NK-92 treated with Interleukin-12 subunit alpha and Interleukin-12 subunit beta, amount 100 ng/mL, for 24 hours (cell line): ENCODE measurements at regions not wholly inside any gene's neighbourhood (a gene's known extent, or its start where the extent isn't known, plus 50 kb on each side); places are given as distances from the start of the nearest gene placed in this dataset.

ENCODE experiments used
- DNase-seq: peaks from one replicate; lab custom pipeline; 2025; lab: John Stamatoyannopoulos, UW

DNA sequence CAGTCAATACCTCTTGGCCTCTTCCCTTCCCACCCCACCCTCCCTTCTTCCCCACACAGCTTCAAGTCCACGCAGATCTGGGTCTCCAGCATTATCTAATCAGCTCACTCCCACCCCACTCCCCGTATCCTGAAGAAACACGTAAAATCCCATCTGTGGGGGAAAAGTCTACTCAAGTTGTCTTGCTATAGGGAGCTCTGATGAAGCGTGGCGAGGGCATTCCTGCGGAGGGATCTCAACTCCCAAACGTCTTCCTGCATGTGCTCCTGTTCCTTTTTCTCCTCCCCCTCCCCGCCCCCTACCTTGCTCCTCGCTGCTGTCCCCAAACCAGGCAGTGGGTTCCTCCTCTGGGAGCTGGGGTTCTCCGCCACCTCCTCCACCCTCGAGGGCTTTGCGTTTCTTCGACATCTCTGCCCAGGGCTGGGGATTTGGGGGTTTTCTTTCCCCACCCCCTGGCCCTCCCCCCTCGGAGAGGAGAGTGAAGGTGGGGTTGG lies 181.8 kb downstream of the TBXT start:
- DNase-seq, result no peak

- DNase-seq, result no peak
These were observed 182.3 kb downstream of the TBXT start for GRCh38 chr6:165985281-165985805.

- DNase-seq, result no peak
These were observed 182.8 kb downstream of the TBXT start for GRCh38 chr6:165984729-165985275.

DNA sequence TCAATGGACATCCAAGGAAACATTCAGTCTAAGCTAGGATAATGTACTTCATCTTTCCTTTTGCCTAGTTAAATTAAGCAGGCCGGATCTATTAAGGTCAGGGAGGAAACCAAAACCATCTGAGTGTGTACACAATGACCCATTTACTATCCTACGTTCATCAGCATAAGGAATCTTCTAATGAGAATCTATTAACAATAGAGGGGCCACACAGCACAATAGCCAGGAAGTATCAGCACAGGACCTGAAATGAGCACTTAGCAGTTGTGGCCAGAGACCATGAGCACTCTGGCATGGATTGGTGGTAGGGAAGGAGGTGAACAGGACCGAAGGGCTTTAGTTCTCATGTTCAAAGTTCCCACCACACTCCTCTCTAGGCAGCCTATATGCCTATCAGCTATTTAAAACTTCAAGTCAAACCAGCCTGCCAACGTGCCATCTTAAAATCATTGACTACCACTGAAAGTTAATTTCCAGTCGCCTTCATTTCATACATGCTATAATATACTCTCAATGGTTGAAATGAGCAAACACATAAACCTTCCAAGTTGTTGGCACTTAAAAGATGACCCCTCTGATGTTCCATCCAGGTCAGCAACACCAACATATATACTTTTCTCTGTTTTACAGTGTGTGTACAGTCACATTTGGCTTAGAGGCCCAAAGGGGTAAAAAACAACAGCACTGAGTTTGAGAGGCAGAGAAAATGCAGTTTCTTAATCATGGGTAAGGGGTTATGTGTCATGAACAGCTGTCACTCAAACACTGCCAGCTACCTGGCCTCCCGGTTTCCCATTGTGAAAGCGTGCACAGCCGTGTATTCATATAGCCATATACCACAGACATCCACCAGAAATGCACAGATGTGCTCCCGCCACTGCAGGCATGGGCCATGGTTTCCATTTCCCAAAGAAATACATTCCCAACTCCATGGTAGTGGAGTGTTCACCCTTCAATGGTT lies 184.3 kb downstream of the TBXT start:
- no peak for DNase-seq

DNA sequence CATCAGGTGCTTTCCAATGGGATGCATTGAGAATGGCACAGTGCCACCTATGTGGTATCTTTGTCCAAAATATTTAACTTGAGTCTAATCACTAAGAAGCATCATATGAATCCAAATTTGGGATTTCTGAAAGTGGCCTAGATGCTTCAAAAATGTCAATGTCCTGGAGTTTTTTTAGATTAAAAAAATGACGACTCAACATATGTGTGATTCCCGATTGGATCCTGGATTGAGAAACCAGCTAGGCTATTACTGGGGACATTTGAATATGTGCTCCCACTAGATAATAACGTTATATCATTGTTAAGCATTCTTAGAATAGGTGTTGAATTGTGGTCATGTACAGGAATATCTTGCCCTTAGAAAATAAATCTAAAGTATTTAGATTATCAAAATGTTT lies 189.2 kb downstream of the TBXT start:
- no peak for DNase-seq

- no peak for DNase-seq
These were observed 191.0 kb downstream of the TBXT start for GRCh38 chr6:165976684-165977083.

DNA sequence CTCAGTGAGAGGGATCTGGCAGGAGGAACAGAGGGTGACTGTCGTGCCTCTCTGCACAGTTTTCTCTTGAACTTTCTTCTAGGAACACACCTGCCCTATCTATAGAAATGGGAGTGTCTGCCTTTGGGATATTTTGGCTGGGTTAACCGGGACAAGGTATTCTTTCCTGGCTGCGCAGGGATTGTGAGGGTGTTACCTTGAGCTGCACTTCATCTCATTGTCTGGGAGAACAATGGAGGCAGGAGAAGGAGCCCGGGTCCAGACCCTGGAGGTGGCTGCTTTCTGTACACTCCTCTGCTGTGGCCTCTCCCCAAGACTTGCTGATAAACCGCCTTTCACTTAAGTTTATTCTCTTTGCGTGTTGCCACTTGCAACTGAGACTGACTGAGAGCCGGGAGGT lies 192.8 kb downstream of the TBXT start:
- no peak for DNase-seq

DNA sequence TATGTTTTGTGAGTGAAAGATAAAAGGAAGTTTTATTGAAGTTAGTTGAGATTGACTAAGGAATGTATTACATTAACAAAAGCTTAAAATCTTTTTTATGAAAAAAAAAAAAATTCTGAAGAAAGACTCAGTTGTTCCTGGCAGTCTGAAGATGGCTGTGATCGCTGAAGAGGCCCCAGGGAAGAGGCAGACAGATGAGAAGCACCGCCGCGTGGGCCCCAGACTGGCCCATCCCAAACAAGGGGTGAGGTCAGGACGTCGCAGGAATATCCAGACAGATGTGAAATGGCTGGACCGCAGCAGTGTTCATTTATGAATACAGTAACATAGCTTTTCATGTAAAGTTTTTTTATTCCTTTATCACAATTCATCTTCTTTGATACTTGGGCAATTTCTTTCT lies 194.2 kb downstream of the TBXT start:
- no peak for DNase-seq

- DNase-seq, result no peak
These were observed 195.4 kb downstream of the TBXT start for GRCh38 chr6:165972139-165972802.

DNA sequence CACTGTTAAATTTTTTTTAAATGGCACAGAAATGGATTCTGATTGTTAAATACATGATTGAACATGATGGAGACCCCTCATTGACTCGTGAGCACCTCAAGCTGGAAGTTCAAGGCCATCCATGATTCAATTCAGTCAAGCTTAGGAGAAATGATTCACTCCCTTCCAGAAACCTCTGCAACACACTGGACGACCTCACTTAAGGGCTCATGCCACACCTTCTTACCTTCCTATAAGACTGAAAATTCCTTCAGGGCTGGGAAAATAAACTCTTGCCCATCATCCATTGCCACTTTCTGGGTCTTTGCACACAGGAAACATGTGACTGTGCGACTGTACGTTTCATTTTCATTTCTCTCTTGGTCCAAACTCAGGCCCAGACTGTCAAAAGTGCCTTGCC lies 196.4 kb downstream of the TBXT start:
- no peak for DNase-seq

DNA sequence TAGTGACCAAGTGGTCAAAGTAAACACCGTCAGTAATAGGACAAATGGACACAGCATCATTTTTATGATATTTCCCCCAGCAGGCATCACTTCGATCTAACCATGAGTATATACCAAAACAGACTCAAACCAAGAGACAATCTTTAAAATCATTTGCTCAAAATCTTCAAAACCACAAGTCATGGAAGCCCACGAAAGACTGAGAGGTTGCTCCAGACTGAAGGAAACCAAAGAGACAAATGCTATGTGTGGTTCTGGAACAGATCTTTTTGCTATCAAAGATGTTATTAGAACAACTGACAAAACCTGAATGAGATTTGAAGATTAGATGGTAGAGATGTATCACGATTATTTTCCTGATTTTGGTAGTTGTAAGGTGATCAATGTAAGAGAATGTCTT lies 197.7 kb downstream of the TBXT start:
- DNase-seq, result no peak

DNA sequence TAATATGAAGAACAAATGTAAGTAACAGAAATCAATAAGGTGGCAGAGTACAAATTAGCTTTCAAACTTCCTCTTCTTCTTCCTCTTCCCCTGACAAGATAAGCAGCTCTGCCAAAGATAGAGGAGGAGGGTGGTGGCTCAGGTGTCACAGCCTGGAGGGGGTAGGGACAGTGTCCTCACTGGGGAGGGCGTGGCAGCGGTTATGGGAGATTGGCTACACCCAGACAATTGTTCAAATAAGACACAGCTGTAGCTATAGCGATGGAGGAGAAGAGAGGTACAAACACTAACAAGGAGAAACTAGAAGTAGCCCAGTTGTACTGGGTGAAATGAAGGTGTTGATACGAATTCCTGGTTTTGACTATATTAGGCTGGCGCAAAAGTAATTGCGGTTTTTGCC lies 198.5 kb downstream of the TBXT start:
- DNase-seq, result no peak

GRCh38 chr6:165968408-165968807 lies 199.2 kb downstream of the TBXT start:
- DNase-seq, result no peak

- no peak for DNase-seq
These were observed 199.7 kb downstream of the TBXT start for GRCh38 chr6:165967810-165968407.

DNA sequence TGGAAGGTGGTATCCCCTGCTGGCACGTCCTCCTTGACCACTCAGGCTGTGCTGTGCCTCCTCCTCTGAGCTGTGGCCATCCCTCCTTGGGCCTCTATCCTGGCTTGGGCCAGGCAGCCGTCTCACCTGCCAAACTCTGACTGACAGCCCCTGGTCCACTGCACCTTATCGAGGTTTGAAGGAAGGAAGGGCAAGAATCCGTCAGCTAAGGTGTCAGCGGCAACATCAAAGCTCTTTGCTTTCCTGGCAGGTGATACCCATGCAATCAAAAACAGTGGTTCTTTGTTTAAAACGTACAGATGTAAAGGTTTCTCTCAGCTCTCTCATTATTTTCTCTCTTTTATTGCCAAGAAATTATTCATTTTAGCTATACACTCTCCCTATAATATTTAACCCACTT lies 203.9 kb downstream of the TBXT start:
- DNase-seq, result no peak

DNA sequence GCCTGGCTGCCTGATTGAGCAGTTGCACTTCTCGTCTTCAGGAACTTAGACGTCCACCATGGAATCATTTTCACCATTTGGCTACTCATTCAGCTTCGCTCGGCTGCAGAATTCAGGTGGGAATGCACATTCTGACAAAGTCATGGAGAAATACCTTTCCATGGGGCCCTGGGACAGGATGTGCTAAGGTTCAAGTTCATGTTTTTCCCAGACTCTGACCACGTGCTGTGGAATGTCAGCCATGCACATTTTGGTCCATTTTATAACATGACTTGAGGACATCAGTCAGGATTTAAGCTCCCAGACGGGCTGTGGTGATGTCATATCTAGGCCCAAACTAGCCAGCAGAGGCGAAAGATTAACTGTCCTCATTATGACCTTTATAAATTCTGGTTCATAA lies 205.3 kb downstream of the TBXT start:
- DNase-seq, result no peak

GRCh38 chr6:165961233-165961632 lies 206.4 kb downstream of the TBXT start:
- no peak for DNase-seq

DNA sequence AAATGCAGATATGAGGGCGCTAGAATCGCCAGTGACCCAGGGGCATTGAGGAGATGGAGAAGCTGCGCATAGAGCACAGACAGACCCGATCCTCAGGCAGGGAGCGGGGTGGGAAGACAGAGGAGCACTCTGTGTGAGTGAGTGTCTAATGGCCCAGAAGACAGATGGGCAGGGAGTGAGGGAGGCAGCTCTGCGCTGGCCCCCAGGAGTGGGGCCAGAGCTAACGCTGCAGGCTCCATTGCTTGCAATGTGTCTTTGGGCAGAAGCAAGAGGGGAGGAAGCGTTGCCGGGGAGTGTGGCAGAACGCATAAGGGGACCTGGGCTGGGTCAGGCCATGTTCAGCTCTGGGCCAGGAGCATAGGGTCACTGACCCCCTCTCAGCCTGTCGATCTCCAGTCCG lies 207.0 kb downstream of the TBXT start:
- DNase-seq, result no peak

GRCh38 chr6:165959627-165960026 lies 208.0 kb downstream of the TBXT start:
- no peak for DNase-seq

- no peak for DNase-seq
These were observed 210.8 kb downstream of the TBXT start for GRCh38 chr6:165956874-165957273.

GRCh38 chr6:165952514-165952913 lies 215.1 kb downstream of the TBXT start:
- DNase-seq, result no peak

- no peak for DNase-seq
These were observed 217.3 kb downstream of the TBXT start for GRCh38 chr6:165950316-165950715.
